ENCODE measurements at regions not wholly inside any gene's neighbourhood (a gene's known extent, or its start where the extent isn't known, plus 50 kb on each side); places are given as distances from the start of the nearest gene placed in this dataset.

GRCh38 chr2:150188177-150188576 lies 299.3 kb downstream of the RND3 start:
- WGBS, 2 donors: 19 to 41% methylated on average over 4 of the region's 4 CpGs
- TF ChIP-seq CTCF (IDR thresholded peaks at IDR 0.05) (no peak), POLR2A (IDR thresholded peaks at IDR 0.05) (no peak)
- Histone ChIP-seq H3K27ac (no peak overlapping the region), H3K27me3 (no peaks in the 10 kb centered on the region), H3K4me1 (no peaks in the 10 kb centered on the region), H3K9me3 (no peaks in the 10 kb centered on the region), H3K36me3 (no peaks in the 10 kb centered on the region), H3K4me3 (no peak overlapping the region)
- intact Hi-C loops (cut with DNase I): no loop called here
- no peak for DNase-seq

- H3K9me3 ChIP-seq: no peaks in the 10 kb centered on the region
- H3K27ac ChIP-seq: no peak overlapping the region
- TF ChIP-seq CTCF (IDR thresholded peaks at IDR 0.05): no peak
- no peak for TF ChIP-seq POLR2A (IDR thresholded peaks at IDR 0.05)
- WGBS, 2 donors: 49 to 50% methylated on average over 5 of the region's 5 CpGs
- H3K4me1 ChIP-seq: no peaks in the 10 kb centered on the region
- H3K4me3 ChIP-seq: no peak overlapping the region
- no peaks in the 10 kb centered on the region for H3K27me3 ChIP-seq
- intact Hi-C loops (cut with DNase I): no loop called here
- no peak for DNase-seq
- H3K36me3 ChIP-seq: no peaks in the 10 kb centered on the region
Observed at GRCh38 chr2:150182566-150183235, 304.8 kb downstream of the RND3 start.

- Histone ChIP-seq H3K36me3 (no peaks in the 10 kb centered on the region), H3K9me3 (no peaks in the 10 kb centered on the region), H3K4me3 (no peak overlapping the region), H3K27me3 (no peaks in the 10 kb centered on the region), H3K27ac (no peak overlapping the region), H3K4me1 (no peaks in the 10 kb centered on the region)
- intact Hi-C loops (cut with DNase I): no loop called here
- DNase-seq: no peak
- TF ChIP-seq POLR2A (IDR thresholded peaks at IDR 0.05): no peak
- no peak for TF ChIP-seq CTCF (IDR thresholded peaks at IDR 0.05)
Observed at GRCh38 chr2:150178591-150178990, 308.9 kb downstream of the RND3 start.

- Histone ChIP-seq H3K36me3 (no peaks in the 10 kb centered on the region), H3K4me1 (no peaks in the 10 kb centered on the region), H3K9me3 (peaks cover 0 to 5% (median 0%) of the 10 kb centered on the region in 3 donors), H3K27me3 (no peaks in the 10 kb centered on the region), H3K27ac (no peak overlapping the region), H3K4me3 (no peak overlapping the region)
- no peak for DNase-seq
- intact Hi-C loops (cut with DNase I): no loop called here
- WGBS, 2 donors: 79 to 91% methylated on average over 1 of the region's 1 CpG
- TF ChIP-seq CTCF (IDR thresholded peaks at IDR 0.05): no peak
- no peak for TF ChIP-seq POLR2A (IDR thresholded peaks at IDR 0.05)
Observed at GRCh38 chr2:150174971-150175421, 312.5 kb downstream of the RND3 start.

- 81 to 85% methylated on average over 2 of the region's 2 CpGs for WGBS, 2 donors
- intact Hi-C loops (cut with DNase I): no loop called here
- Histone ChIP-seq H3K27me3 (no peaks in the 10 kb centered on the region), H3K36me3 (no peaks in the 10 kb centered on the region), H3K4me3 (no peak overlapping the region), H3K9me3 (peaks cover 0 to 5% (median 0%) of the 10 kb centered on the region in 3 donors), H3K4me1 (no peaks in the 10 kb centered on the region), H3K27ac (no peak overlapping the region)
- TF ChIP-seq CTCF (IDR thresholded peaks at IDR 0.05) (no peak), POLR2A (IDR thresholded peaks at IDR 0.05) (no peak)
- DNase-seq: no peak
Observed at GRCh38 chr2:150174056-150174805, 313.2 kb downstream of the RND3 start.

All from esophagus squamous epithelium (tissue), 5 donors.